Uterus (tissue), 3 donors: ENCODE measurements at regions not wholly inside any gene's neighbourhood (a gene's known extent, or its start where the extent isn't known, plus 50 kb on each side); places are given as distances from the start of the nearest gene placed in this dataset.

Source experiments
- DNase-seq, 2 donors: peaks; one replicate each; pipeline ENCODE4 v3.0.0-alpha.2; 2019 to 2020
- H3K27ac ChIP-seq, 2 donors: fragments of 200-600 bp; sonication (generic); 1 replicate in 1 of 2; 2 replicates in 1 of 2; pipeline ENCODE4 v1.5.1; 2016 to 2018
- H3K27me3 ChIP-seq, 2 donors: fragments of 200-600 bp; sonication (generic); one replicate each; pipeline ENCODE4 v1.5.1; 2018 to 2019; ENCODE audit warnings: control low read depth in 1 of 2
- H3K36me3 ChIP-seq, 2 donors: fragments of 200-600 bp; sonication (generic); one replicate each; pipeline ENCODE4 v1.5.1; 2019; ENCODE audit warnings: control low read depth in 1 of 2
- H3K4me1 ChIP-seq, 2 donors: fragments of 200-600 bp; sonication (generic); one replicate each; pipeline ENCODE4 v1.5.1; 2018 to 2019; ENCODE audit warnings: control low read depth in 1 of 2
- H3K4me3 ChIP-seq, 2 donors: fragments of 200-600 bp; sonication (generic); 1 replicate in 1 of 2; 2 replicates in 1 of 2; pipeline ENCODE4 v1.5.1; 2018 to 2019; ENCODE audit warnings: mild to moderate bottlenecking in 1 of 2
- H3K9me3 ChIP-seq, 2 donors: fragments of 200-600 bp; sonication (generic); one replicate each; pipeline ENCODE4 v1.5.1; 2019; ENCODE audit warnings: control low read depth in 1 of 2
- POLR2A ChIP-seq, 2 donors: fragments of 450-650 bp; IDR thresholded peaks; one replicate each; pipeline ENCODE4 v1.6.1; 2016; ENCODE audit warnings: antibody characterized with exemption in 2 of 2, mild to moderate bottlenecking in 1 of 2, moderate library complexity in 1 of 2
- intact Hi-C: fragments of 100-400 bp; cut with DNase I; formaldehyde crosslinking; loops from one replicate; pipeline ENCODE4 v1.15.1; 2023; ENCODE audit warnings: low total_unique reads
- TF ChIP-seq, protein P1 (sequence below), 4 experiments: fragments of 200-600 bp in 2 of 4; fragments of 450-650 bp in 2 of 4; sonication (generic) in 2 of 4; IDR thresholded peaks; one replicate each; pipeline ENCODE4 v1.5.1; 2016 to 2019; ENCODE audit warnings: antibody characterized with exemption in 4 of 4, mild to moderate bottlenecking in 2 of 4, moderate library complexity in 1 of 4
- donor health status: DM: yes; HTN: yes; CAD: no.

DNA sequence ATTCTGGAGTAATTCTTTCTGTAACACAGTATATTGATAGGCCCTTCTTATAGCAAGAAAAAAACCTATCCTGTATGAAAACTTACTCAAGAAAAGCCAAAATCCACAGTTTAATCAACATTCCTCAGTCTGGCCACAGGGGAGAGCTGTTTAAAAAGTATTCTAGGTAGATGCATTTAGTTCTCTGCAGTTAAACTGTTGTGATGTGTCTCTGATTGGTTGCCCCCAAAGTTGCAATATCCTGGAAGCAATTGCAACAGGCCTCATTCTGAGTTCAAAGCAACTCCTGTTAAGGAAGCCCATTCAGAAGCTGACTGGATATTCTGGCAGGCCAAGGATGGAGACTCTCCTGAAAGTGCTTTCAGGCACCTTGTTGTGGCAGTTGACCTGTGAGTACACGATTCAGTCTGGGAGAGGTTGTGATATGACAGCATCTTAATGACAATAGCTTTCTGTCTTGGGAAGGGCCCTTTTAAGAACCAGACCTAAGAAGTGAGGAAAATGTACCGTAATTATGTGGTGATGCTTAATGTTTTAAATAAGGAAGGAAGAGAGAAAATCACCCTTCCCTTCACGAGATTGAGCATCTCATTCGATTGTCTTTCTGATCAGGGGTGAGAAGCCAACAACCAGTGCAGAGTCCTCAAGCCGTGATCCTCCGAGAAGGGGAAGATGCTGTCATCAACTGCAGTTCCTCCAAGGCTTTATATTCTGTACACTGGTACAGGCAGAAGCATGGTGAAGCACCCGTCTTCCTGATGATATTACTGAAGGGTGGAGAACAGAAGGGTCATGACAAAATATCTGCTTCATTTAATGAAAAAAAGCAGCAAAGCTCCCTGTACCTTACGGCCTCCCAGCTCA is 420.7 kb downstream of the DAD1 start:
- no peak for TF ChIP-seq POLR2A (IDR thresholded peaks at IDR 0.05)
- TF ChIP-seq, protein P1, sequence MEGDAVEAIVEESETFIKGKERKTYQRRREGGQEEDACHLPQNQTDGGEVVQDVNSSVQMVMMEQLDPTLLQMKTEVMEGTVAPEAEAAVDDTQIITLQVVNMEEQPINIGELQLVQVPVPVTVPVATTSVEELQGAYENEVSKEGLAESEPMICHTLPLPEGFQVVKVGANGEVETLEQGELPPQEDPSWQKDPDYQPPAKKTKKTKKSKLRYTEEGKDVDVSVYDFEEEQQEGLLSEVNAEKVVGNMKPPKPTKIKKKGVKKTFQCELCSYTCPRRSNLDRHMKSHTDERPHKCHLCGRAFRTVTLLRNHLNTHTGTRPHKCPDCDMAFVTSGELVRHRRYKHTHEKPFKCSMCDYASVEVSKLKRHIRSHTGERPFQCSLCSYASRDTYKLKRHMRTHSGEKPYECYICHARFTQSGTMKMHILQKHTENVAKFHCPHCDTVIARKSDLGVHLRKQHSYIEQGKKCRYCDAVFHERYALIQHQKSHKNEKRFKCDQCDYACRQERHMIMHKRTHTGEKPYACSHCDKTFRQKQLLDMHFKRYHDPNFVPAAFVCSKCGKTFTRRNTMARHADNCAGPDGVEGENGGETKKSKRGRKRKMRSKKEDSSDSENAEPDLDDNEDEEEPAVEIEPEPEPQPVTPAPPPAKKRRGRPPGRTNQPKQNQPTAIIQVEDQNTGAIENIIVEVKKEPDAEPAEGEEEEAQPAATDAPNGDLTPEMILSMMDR (IDR thresholded peaks at IDR 0.05): no peak
- intact Hi-C loops: no loop called here
- no peak overlapping the region for H3K27ac ChIP-seq

DNA sequence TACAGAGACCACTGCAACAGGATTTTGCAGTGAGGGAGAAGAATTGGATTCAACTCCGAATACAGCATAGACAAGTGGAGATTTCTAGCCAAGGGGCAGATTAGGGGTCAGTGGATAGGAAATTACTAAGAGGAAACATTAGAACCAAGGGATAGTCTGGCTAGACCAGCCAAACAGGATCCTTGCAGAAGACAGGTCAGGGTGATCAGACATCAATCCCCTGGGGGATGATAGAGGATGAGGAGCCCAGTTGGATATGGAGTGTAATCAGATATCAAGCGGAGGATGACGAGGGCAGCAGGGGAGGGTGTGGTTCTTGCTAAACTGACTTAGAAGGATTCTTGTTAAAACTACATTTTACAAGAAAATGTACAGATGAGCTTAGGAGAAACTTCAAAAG is 424.4 kb downstream of the DAD1 start:
- intact Hi-C loops: no loop called here
- Histone ChIP-seq H3K4me3 (no peak overlapping the region), H3K9me3 (no peaks in the 10 kb centered on the region), H3K27ac (no peak overlapping the region), H3K27me3 (no peaks in the 10 kb centered on the region), H3K4me1 (no peaks in the 10 kb centered on the region), H3K36me3 (no peaks in the 10 kb centered on the region)
- TF ChIP-seq, protein P1 (IDR thresholded peaks at IDR 0.05): no peak
- TF ChIP-seq POLR2A (IDR thresholded peaks at IDR 0.05): no peak
- no peak for DNase-seq

More for the DNA sequence above, 420.7 kb downstream of the DAD1 start:
- Histone ChIP-seq H3K4me3 (no peak overlapping the region), H3K9me3 (no peaks in the 10 kb centered on the region), H3K36me3 (no peaks in the 10 kb centered on the region), H3K4me1 (no peaks in the 10 kb centered on the region), H3K27me3 (no peaks in the 10 kb centered on the region)
- DNase-seq: no peak

DNA sequence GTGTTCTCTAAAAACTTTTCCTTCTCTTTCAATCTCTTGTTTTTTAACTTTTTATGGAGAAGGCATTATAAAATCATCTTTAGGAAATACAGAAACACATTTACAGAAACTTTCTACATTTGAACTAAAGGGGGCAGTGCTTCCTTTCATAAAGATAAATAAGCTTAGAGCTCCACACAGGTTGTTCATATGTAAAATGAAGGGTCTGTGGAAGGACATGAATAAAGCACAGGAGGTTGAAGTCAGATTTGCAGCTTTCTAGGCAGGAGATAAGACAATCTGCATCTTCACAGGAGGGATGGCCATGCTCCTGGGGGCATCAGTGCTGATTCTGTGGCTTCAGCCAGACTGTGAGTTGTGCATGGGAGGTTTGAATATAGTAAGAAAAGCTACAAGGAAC is 426.0 kb downstream of the DAD1 start:
- intact Hi-C loops: no loop called here
- H3K27ac ChIP-seq: no peak overlapping the region
- H3K4me1 ChIP-seq: no peaks in the 10 kb centered on the region
- TF ChIP-seq POLR2A (IDR thresholded peaks at IDR 0.05): no peak
- TF ChIP-seq, protein P1 (IDR thresholded peaks at IDR 0.05): no peak
- H3K27me3 ChIP-seq: no peaks in the 10 kb centered on the region
- no peak overlapping the region for H3K4me3 ChIP-seq
- H3K36me3 ChIP-seq: no peaks in the 10 kb centered on the region
- DNase-seq: no peak
- no peaks in the 10 kb centered on the region for H3K9me3 ChIP-seq

- no peaks in the 10 kb centered on the region for H3K36me3 ChIP-seq
- no peak for TF ChIP-seq POLR2A (IDR thresholded peaks at IDR 0.05)
- TF ChIP-seq, protein P1 (IDR thresholded peaks at IDR 0.05): no peak
- intact Hi-C loops: no loop called here
- no peaks in the 10 kb centered on the region for H3K9me3 ChIP-seq
- no peak overlapping the region for H3K4me3 ChIP-seq
- DNase-seq: no peak
- no peaks in the 10 kb centered on the region for H3K4me1 ChIP-seq
- no peaks in the 10 kb centered on the region for H3K27me3 ChIP-seq
- H3K27ac ChIP-seq: no peak overlapping the region
Observed at GRCh38 chr14:22159957-22160356, 429.1 kb downstream of the DAD1 start.

DNA sequence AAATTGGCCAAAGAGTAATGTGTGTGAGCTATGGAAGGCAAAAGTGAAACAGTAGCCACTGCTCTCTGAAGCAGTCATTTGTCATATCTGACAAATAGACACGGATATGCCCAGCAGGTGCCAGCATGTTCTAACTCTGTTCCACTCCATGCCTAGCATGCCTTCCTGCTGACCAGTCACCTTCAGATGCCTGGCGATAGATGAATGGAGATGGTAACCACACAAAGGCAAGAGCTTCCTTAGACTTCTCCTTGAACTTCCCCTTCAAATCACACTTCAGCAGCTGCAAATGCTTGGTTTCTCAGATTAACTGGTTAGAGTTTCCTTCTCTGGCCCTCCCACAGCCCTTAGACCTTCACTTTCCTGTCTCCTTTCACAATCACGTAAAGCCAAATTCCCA is 429.9 kb downstream of the DAD1 start:
- intact Hi-C loops: no loop called here
- Histone ChIP-seq H3K4me1 (no peaks in the 10 kb centered on the region), H3K4me3 (no peak overlapping the region), H3K27me3 (no peaks in the 10 kb centered on the region), H3K27ac (no peak overlapping the region), H3K36me3 (no peaks in the 10 kb centered on the region), H3K9me3 (no peaks in the 10 kb centered on the region)
- TF ChIP-seq POLR2A (IDR thresholded peaks at IDR 0.05): no peak
- TF ChIP-seq, protein P1 (IDR thresholded peaks at IDR 0.05): no peak
- DNase-seq: no peak
